ENCODE measurements at regions not wholly inside any gene's neighbourhood (a gene's known extent, or its start where the extent isn't known, plus 50 kb on each side); places are given as distances from the start of the nearest gene placed in this dataset.

- no peak overlapping the region for H3K4me3 Mint-ChIP-seq
- H3K27ac ChIP-seq (ENCODE audit: low read depth, low read length): no peak overlapping the region
- no peak for TF ChIP-seq CTCF (conservative IDR thresholded peaks at IDR 0.05)
These were observed 221.8 kb downstream of the KIT start for GRCh38 chr4:54879576-54879975.

GRCh38 chr4:54877006-54877405, 219.2 kb downstream of the KIT start:
- Mint-ChIP-seq H3K4me1 (peaks cover 2% of the 10 kb centered on the region), H3K36me3 (ENCODE audit: low read depth) (no peaks in the 10 kb centered on the region), H3K27ac (no peak overlapping the region), H3K27me3 (ENCODE audit: insufficient read depth) (no peaks in the 10 kb centered on the region), H3K9me3 (no peaks in the 10 kb centered on the region), H3K4me3 (no peak overlapping the region)
- 95% methylated on average over 2 of the region's 2 CpGs; no CpG with 5 or more reads in 1 of the 2 experiments for WGBS, 2 experiments (ENCODE audit: insufficient coverage in 1 of 2, insufficient read length in 1 of 2)
- no peak for DNase-seq
- Histone ChIP-seq H3K36me3 (ENCODE audit: control insufficient read depth, insufficient read depth, low read length) (no peaks in the 10 kb centered on the region), H3K9ac (ENCODE audit: extremely low read depth, low read length, poor library complexity, severe bottlenecking) (no peak overlapping the region), H3K9me3 (ENCODE audit: control insufficient read depth, low read length) (no peaks in the 10 kb centered on the region), H3K27me3 (ENCODE audit: control insufficient read depth, insufficient read depth, low read length, poor library complexity, severe bottlenecking) (no peaks in the 10 kb centered on the region), H3K27ac (ENCODE audit: low read depth, low read length) (no peak overlapping the region), H3K4me1 (ENCODE audit: control insufficient read depth, insufficient read depth, low read length) (no peaks in the 10 kb centered on the region), H3K4me3 (ENCODE audit: low read length) (no peak overlapping the region)
- no peak for TF ChIP-seq CTCF (conservative IDR thresholded peaks at IDR 0.05)

More at GRCh38 chr4:54879576-54879975, 221.8 kb downstream of the KIT start:
- Histone ChIP-seq H3K4me1 (ENCODE audit: control insufficient read depth, insufficient read depth, low read length) (no peaks in the 10 kb centered on the region), H3K9ac (ENCODE audit: extremely low read depth, low read length, poor library complexity, severe bottlenecking) (no peak overlapping the region), H3K4me3 (ENCODE audit: low read length) (no peak overlapping the region), H3K36me3 (ENCODE audit: control insufficient read depth, insufficient read depth, low read length) (no peaks in the 10 kb centered on the region), H3K27me3 (ENCODE audit: control insufficient read depth, insufficient read depth, low read length, poor library complexity, severe bottlenecking) (no peaks in the 10 kb centered on the region), H3K9me3 (ENCODE audit: control insufficient read depth, low read length) (no peaks in the 10 kb centered on the region)
- Mint-ChIP-seq H3K4me1 (peaks cover 4% of the 10 kb centered on the region), H3K9me3 (no peaks in the 10 kb centered on the region), H3K27me3 (ENCODE audit: insufficient read depth) (no peaks in the 10 kb centered on the region), H3K27ac (no peak overlapping the region), H3K36me3 (ENCODE audit: low read depth) (no peaks in the 10 kb centered on the region)
- no peak for DNase-seq

GRCh38 chr4:54872261-54872660, 214.5 kb downstream of the KIT start:
- Histone ChIP-seq H3K27me3 (ENCODE audit: control insufficient read depth, insufficient read depth, low read length, poor library complexity, severe bottlenecking) (no peaks in the 10 kb centered on the region), H3K27ac (ENCODE audit: low read depth, low read length) (no peak overlapping the region), H3K9me3 (ENCODE audit: control insufficient read depth, low read length) (no peaks in the 10 kb centered on the region), H3K36me3 (ENCODE audit: control insufficient read depth, insufficient read depth, low read length) (no peaks in the 10 kb centered on the region), H3K4me3 (ENCODE audit: low read length) (no peak overlapping the region), H3K9ac (ENCODE audit: extremely low read depth, low read length, poor library complexity, severe bottlenecking) (no peak overlapping the region), H3K4me1 (ENCODE audit: control insufficient read depth, insufficient read depth, low read length) (no peaks in the 10 kb centered on the region)
- Mint-ChIP-seq H3K4me3 (no peak overlapping the region), H3K9me3 (no peaks in the 10 kb centered on the region), H3K36me3 (ENCODE audit: low read depth) (no peaks in the 10 kb centered on the region), H3K27ac (no peak overlapping the region), H3K4me1 (peaks cover 2% of the 10 kb centered on the region), H3K27me3 (ENCODE audit: insufficient read depth) (no peaks in the 10 kb centered on the region)
- DNase-seq: no peak
- no peak for TF ChIP-seq CTCF (conservative IDR thresholded peaks at IDR 0.05)
- 84 to 89% methylated on average over 3 of the region's 3 CpGs for WGBS, 2 experiments (ENCODE audit: insufficient coverage in 1 of 2, insufficient read length in 1 of 2)

All from endodermal cell (in vitro differentiated cells).